ENCODE measurements at regions not wholly inside any gene's neighbourhood (a gene's known extent, or its start where the extent isn't known, plus 50 kb on each side); places are given as distances from the start of the nearest gene placed in this dataset.

DNA sequence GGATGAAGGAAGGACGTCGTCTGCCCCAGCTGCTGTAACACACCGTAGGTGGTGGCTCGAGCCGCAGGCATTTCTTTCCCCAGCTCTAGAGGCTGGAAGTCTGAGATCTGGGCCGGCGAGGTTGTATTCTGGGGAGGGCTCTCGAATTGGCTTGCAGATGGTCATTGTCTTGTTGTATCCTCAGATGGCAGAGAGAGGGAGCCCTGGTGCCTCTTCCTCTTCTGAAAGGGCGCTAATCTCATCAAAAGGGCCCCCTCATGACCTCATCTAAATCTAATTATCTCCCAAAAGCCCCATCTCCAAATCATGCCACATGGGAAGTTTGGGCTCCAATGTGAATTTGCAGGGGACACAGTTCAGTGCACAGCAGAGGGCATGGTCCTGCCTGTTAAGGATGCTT, 109.0 kb downstream of the SIK1 start:
- H3K4me1 ChIP-seq (ENCODE audit: control insufficient read depth in 1 of 2, insufficient read depth in 2 of 2, low read depth in 1 of 2, low read length in 1 of 2): peaks cover 0 to 9% of the 10 kb centered on the region in 2 experiments; a peak in 1 of 4 replicates
- CTCF ChIA-PET: no interaction called here
- DNase-seq: no peak
- H3K27ac ChIP-seq (ENCODE audit: low read depth in 2 of 2, low read length in 1 of 2): no peak overlapping the region
- H3K27me3 ChIP-seq (ENCODE audit: insufficient read depth): no peaks in the 10 kb centered on the region
- no peak overlapping the region for H2AFZ ChIP-seq (ENCODE audit: low read depth)
- no peak overlapping the region for H3K4me2 ChIP-seq
- H3K9ac ChIP-seq: no peak overlapping the region
- no peaks in the 10 kb centered on the region for H3K9me3 ChIP-seq
- H3K36me3 ChIP-seq (replicated peaks in 1 of 2; ENCODE audit: control insufficient read depth in 1 of 2, insufficient read depth in 2 of 2, low read length in 1 of 2): no peaks in the 10 kb centered on the region
- no peaks in the 10 kb centered on the region for H4K20me1 ChIP-seq (ENCODE audit: insufficient read depth)
- WGBS (ENCODE audit: low lambda C conversion rate): 77% methylated on average over 9 of the region's 9 CpGs
- H3K79me2 ChIP-seq (ENCODE audit: insufficient read depth): no peaks in the 10 kb centered on the region
- H3K4me3 ChIP-seq (ENCODE audit: low read depth in 2 of 2, low read length in 1 of 2): no peak overlapping the region
- TF ChIP-seq GABPA (IDR thresholded peaks at IDR 0.05; ENCODE audit: low read depth) (no peak), POLR2AphosphoS5 (IDR thresholded peaks at IDR 0.05; ENCODE audit: low read depth, low read length) (no peak), SIN3A (IDR thresholded peaks at IDR 0.05; ENCODE audit: borderline replicate concordance, low read depth, low read length) (no peak), ZBTB33 (IDR thresholded peaks at IDR 0.05; ENCODE audit: borderline replicate concordance, low read depth) (no peak), TAF1 (IDR thresholded peaks at IDR 0.05; ENCODE audit: borderline replicate concordance, low read depth, low read length) (no peak), EP300 (IDR thresholded peaks at IDR 0.05; ENCODE audit: borderline replicate concordance in 1 of 2, low read depth in 1 of 2, low read length in 1 of 2) (no peak), FOSL2 (IDR thresholded peaks at IDR 0.05; ENCODE audit: borderline replicate concordance, low read depth) (no peak), FOXM1 (IDR thresholded peaks at IDR 0.05; ENCODE audit: low read depth) (no peak), ELF1 (IDR thresholded peaks at IDR 0.05) (no peak), MXI1 (IDR thresholded peaks at IDR 0.05; ENCODE audit: low read depth, low read length) (no peak)
- TF ChIP-seq, protein P1, sequence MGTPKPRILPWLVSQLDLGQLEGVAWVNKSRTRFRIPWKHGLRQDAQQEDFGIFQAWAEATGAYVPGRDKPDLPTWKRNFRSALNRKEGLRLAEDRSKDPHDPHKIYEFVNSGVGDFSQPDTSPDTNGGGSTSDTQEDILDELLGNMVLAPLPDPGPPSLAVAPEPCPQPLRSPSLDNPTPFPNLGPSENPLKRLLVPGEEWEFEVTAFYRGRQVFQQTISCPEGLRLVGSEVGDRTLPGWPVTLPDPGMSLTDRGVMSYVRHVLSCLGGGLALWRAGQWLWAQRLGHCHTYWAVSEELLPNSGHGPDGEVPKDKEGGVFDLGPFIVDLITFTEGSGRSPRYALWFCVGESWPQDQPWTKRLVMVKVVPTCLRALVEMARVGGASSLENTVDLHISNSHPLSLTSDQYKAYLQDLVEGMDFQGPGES (IDR thresholded peaks at IDR 0.05; ENCODE audit: low read depth, low read length): no peak
- TF ChIP-seq, protein P2, sequence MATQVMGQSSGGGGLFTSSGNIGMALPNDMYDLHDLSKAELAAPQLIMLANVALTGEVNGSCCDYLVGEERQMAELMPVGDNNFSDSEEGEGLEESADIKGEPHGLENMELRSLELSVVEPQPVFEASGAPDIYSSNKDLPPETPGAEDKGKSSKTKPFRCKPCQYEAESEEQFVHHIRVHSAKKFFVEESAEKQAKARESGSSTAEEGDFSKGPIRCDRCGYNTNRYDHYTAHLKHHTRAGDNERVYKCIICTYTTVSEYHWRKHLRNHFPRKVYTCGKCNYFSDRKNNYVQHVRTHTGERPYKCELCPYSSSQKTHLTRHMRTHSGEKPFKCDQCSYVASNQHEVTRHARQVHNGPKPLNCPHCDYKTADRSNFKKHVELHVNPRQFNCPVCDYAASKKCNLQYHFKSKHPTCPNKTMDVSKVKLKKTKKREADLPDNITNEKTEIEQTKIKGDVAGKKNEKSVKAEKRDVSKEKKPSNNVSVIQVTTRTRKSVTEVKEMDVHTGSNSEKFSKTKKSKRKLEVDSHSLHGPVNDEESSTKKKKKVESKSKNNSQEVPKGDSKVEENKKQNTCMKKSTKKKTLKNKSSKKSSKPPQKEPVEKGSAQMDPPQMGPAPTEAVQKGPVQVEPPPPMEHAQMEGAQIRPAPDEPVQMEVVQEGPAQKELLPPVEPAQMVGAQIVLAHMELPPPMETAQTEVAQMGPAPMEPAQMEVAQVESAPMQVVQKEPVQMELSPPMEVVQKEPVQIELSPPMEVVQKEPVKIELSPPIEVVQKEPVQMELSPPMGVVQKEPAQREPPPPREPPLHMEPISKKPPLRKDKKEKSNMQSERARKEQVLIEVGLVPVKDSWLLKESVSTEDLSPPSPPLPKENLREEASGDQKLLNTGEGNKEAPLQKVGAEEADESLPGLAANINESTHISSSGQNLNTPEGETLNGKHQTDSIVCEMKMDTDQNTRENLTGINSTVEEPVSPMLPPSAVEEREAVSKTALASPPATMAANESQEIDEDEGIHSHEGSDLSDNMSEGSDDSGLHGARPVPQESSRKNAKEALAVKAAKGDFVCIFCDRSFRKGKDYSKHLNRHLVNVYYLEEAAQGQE (IDR thresholded peaks at IDR 0.05; ENCODE audit: low read depth, low read length): no peak
- POLR2A ChIA-PET: no interaction called here
- no peaks in the 10 kb centered on the region for H3F3A ChIP-seq (replicated peaks; ENCODE audit: insufficient read depth)
- no peaks in the 10 kb centered on the region for H3K9me2 ChIP-seq

Measured in SK-N-SH (cell line).